ENCODE measurements at regions not wholly inside any gene's neighbourhood (a gene's known extent, or its start where the extent isn't known, plus 50 kb on each side); places are given as distances from the start of the nearest gene placed in this dataset.

- no peak overlapping the region for H3K4me2 ChIP-seq
- ATAC-seq = peak; percentile 11 to 29; a peak in 2 of 6 replicates
- ChIA-PET CTCF (interaction anchor here (0.6 to 9.7 kb wide), 7 partner anchors 11 to 168 kb away, joined by 3 to 82 read pairs (median 3); partner anchors contain the start of gene MGAT5B), POLR2A (no interaction called here)
- no peak overlapping the region for H3K27ac ChIP-seq
- WGBS (ENCODE audit: missing lambda C conversion rate) = 85% methylated on average over 23 of the region's 23 CpGs
- no peak for FAIRE-seq
- H3K4me1 ChIP-seq = no peaks in the 10 kb centered on the region
- H3K9me3 ChIP-seq = peaks cover 3% of the 10 kb centered on the region; the same call in 1 of the 3 replicates
- TF ChIP-seq TP53 (CRISPR knock-in tag; IDR thresholded peaks at IDR 0.05) (no peak), EHMT2 (IDR thresholded peaks at IDR 0.05; ENCODE audit: low read depth) (no peak), KDM5A (IDR thresholded peaks at IDR 0.05) (no peak), FOSL2 (IDR thresholded peaks at IDR 0.05) (no peak), FOSL2 (CRISPR knock-in tag; IDR thresholded peaks at IDR 0.05) (no peak), ZSCAN20 (CRISPR knock-in tag; IDR thresholded peaks at IDR 0.05) (no peak), HOXA7 (CRISPR knock-in tag; IDR thresholded peaks at IDR 0.05) (no peak), SMC3 (IDR thresholded peaks at IDR 0.05) (no peak), CHD2 (IDR thresholded peaks at IDR 0.05; ENCODE audit: low read length, partially characterized antibody) (no peak), MAX (IDR thresholded peaks at IDR 0.05) (no peak), BCL3 (IDR thresholded peaks at IDR 0.05) (no peak)
- DNase-seq (ENCODE audit: low read depth in 1 of 2, low spot score in 1 of 2) = no peak
- no peak overlapping the region for H3K4me3 ChIP-seq
Measured at GRCh38 chr17:77036841-77037381, 103.9 kb upstream of the SEC14L1 start.

- peaks cover 5% of the 10 kb centered on the region; the same call in 1 of the 3 replicates for H3K4me1 ChIP-seq
- no peak for DNase-seq (ENCODE audit: low read depth in 1 of 2, low spot score in 1 of 2)
- no peaks in the 10 kb centered on the region for H3K9me3 ChIP-seq
- 73% methylated on average over 7 of the region's 7 CpGs for WGBS (ENCODE audit: missing lambda C conversion rate)
- 0 out of 6 replicates have a peak overlapping the region, but pooled peaks of 1 of the 2 experiments have one; percentile 20 for H3K27ac ChIP-seq
- ATAC-seq = no peak
- H3K4me2 ChIP-seq = no peak overlapping the region
- CTCF ChIA-PET = interaction anchor here (0.6 to 9.7 kb wide), 7 partner anchors 8 to 247 kb away, joined by 3 to 82 read pairs (median 6); partner anchors contain the start of gene MGAT5B
- H3K4me3 ChIP-seq = no peak overlapping the region
- no peak for FAIRE-seq
- POLR2A ChIA-PET = no interaction called here
- no peak for TF ChIP-seq POLR2A (IDR thresholded peaks at IDR 0.05; ENCODE audit: low read length)
- no peak for TF ChIP-seq CHD2 (IDR thresholded peaks at IDR 0.05; ENCODE audit: low read length, partially characterized antibody)
- no peak for TF ChIP-seq MAZ (IDR thresholded peaks at IDR 0.05; ENCODE audit: borderline replicate concordance, low read depth, low read length)
- TF ChIP-seq RCOR1 (IDR thresholded peaks at IDR 0.05; ENCODE audit: low read depth, low read length) = no peak
Measured at GRCh38 chr17:77037943-77038342, 102.8 kb upstream of the SEC14L1 start.

- Histone ChIP-seq H3K4me2 (no peak overlapping the region), H3K9me3 (no peaks in the 10 kb centered on the region), H3K27ac (0 out of 6 replicates have a peak overlapping the region, but pooled peaks of 1 of the 2 experiments have one; percentile 8), H3K4me3 (no peak overlapping the region), H3K4me1 (peaks cover 5% of the 10 kb centered on the region; the same call in 1 of the 3 replicates)
- 74% methylated on average over 20 of the region's 20 CpGs for WGBS (ENCODE audit: missing lambda C conversion rate)
- no peak for FAIRE-seq
- ChIA-PET POLR2A (no interaction called here), CTCF (interaction anchor here (0.6 to 9.7 kb wide), 5 partner anchors 12 to 222 kb away, joined by 3 to 82 read pairs (median 13); partner anchors contain the start of gene MGAT5B)
- DNase-seq (ENCODE audit: low read depth in 1 of 2, low spot score in 1 of 2) = no peak
- no peak for TF ChIP-seq RAD21 (conservative IDR thresholded peaks at IDR 0.05 in 1 of 2, IDR thresholded peaks at IDR 0.05 in 1 of 2)
- TF ChIP-seq CTCF (IDR thresholded peaks at IDR 0.05) = no peak
- TF ChIP-seq SMC3 (IDR thresholded peaks at IDR 0.05) = no peak
- no peak for TF ChIP-seq TP53 (CRISPR knock-in tag; IDR thresholded peaks at IDR 0.05)
- no peak for TF ChIP-seq MAX (IDR thresholded peaks at IDR 0.05)
- no peak for TF ChIP-seq HEYL (CRISPR knock-in tag; IDR thresholded peaks at IDR 0.05)
- no peak for TF ChIP-seq SREBF2 (IDR thresholded peaks at IDR 0.05)
- no peak for TF ChIP-seq ZSCAN20 (CRISPR knock-in tag; IDR thresholded peaks at IDR 0.05)
- no peak for TF ChIP-seq E2F6 (IDR thresholded peaks at IDR 0.05; ENCODE audit: borderline replicate concordance, low read depth)
- no peak for TF ChIP-seq USF2 (IDR thresholded peaks at IDR 0.05)
- TF ChIP-seq EHF (CRISPR knock-in tag; IDR thresholded peaks at IDR 0.05) = no peak
- ATAC-seq = no peak
Measured at GRCh38 chr17:77038884-77039555, 101.7 kb upstream of the SEC14L1 start.

Measured in A549 (cell line).